HCT116 (cell line): ENCODE measurements at regions not wholly inside any gene's neighbourhood (a gene's known extent, or its start where the extent isn't known, plus 50 kb on each side); places are given as distances from the start of the nearest gene placed in this dataset.

Experiments used
- ATAC-seq: fragments of 200-7000 bp; cut with Tn5 transposase; 2 replicates; pipeline ENCODE4 v1.9.1; 2020; ENCODE audit warnings: mild to moderate bottlenecking, moderate library complexity
- BruUV-seq: library from RNA; stranded (reverse); fragments of 400-500 nt; replicated peaks from 2 replicates; lab custom pipeline; 2021; lab: Mats Ljungman, UMichigan
- CTCF ChIA-PET: fragments of 300-600 bp; sonication (Branson Sonifier 250); formaldehyde crosslinking; loops from one replicate; lab custom pipeline; 2021; ENCODE audit warnings: antibody characterized with exemption; lab: Charles Lee
- POLR2A ChIA-PET: fragments of 300-600, 350-600 bp; sonication (Branson Sonifier 250); formaldehyde crosslinking; loops from one replicate; lab custom pipeline; 2021; ENCODE audit warnings: antibody characterized with exemption; lab: Charles Lee
- RAD21 ChIA-PET, 2 experiments: fragments of 300-600 bp; sonication (Branson Sonifier 250); formaldehyde crosslinking; loops; one replicate each; lab custom pipeline; 2023; ENCODE audit warnings: low total read pairs in 2 of 2; ENCODE audit not compliant: uncharacterized antibody in 2 of 2, unreplicated experiment in 2 of 2, low non-redundant PET in 1 of 2; lab: Charles Lee
- DNase-seq: peaks from one replicate; pipeline ENCODE4 v3.0.0-alpha.2; 2010; ENCODE audit warnings: low read depth, low spot score
- H2AFZ ChIP-seq: fragments of 200-600 bp; shearing (Covaris generic), sonication (generic); 2 replicates; pipeline ENCODE4 v1.6.1; 2017; ENCODE audit warnings: low read depth, mixed run types, mixed read lengths, antibody characterized with exemption, low read length; ENCODE audit not compliant: poor library complexity, severe bottlenecking
- H3K27ac ChIP-seq: 2 replicates; pipeline ENCODE4 v1.5.1; 2012; ENCODE audit warnings: low read depth, low read length
- H3K27me3 ChIP-seq: fragments of 200-600 bp; sonication (generic); 2 replicates; pipeline ENCODE4 v1.6.1; 2016; ENCODE audit warnings: mixed run types, low read length, mixed read lengths; ENCODE audit not compliant: insufficient read depth
- H3K36me3 ChIP-seq, 2 experiments: fragments of 200-500 bp in 1 of 2; fragments of 200-600 bp in 1 of 2; sonication (Bioruptor generic) in 1 of 2; sonication (generic) in 1 of 2; 2 replicates each; pipeline versions ENCODE4 v1.5.1 to v1.6.1; 2014 to 2016; ENCODE audit warnings: low read length in 2 of 2, inconsistent platforms in 1 of 2, mixed read lengths in 1 of 2, mixed run types in 1 of 2; ENCODE audit not compliant: insufficient read depth in 2 of 2, control insufficient read depth in 1 of 2
- H3K4me1 ChIP-seq, 2 experiments: fragments of 200-600 bp in 1 of 2; sonication (generic) in 1 of 2; 2 replicates each; pipeline versions ENCODE4 v1.5.1 to v1.6.1; 2012 to 2017; ENCODE audit warnings: low read length in 2 of 2, inconsistent platforms in 1 of 2, mild to moderate bottlenecking in 1 of 2, mixed read lengths in 1 of 2, mixed run types in 1 of 2, moderate library complexity in 1 of 2; ENCODE audit not compliant: insufficient read depth in 2 of 2, control insufficient read depth in 1 of 2
- H3K4me2 ChIP-seq: fragments of 200-600 bp; sonication (generic); 2 replicates; pipeline ENCODE4 v1.6.1; 2017; ENCODE audit warnings: mixed run types, low read length, mixed read lengths
- H3K4me3 ChIP-seq, 2 experiments: fragments of 200-600 bp in 1 of 2; sonication (generic) in 1 of 2; replicated peaks in 1 of 2; 2 replicates each; pipeline ENCODE4 v1.5.1; 2011 to 2016; ENCODE audit warnings: low read length in 2 of 2, control low read depth in 1 of 2, low read depth in 1 of 2, mild to moderate bottlenecking in 1 of 2, mixed read lengths in 1 of 2, mixed run types in 1 of 2
- H3K79me2 ChIP-seq: fragments of 200-600 bp; sonication (generic); 2 replicates; pipeline ENCODE4 v1.6.1; 2017; ENCODE audit warnings: mild to moderate bottlenecking, mixed run types, low read length, moderate library complexity, mixed read lengths; ENCODE audit not compliant: insufficient read depth
- H3K9ac ChIP-seq: fragments of 200-600 bp; sonication (generic); 2 replicates; pipeline ENCODE4 v1.6.1; 2016; ENCODE audit warnings: low read length, mixed read lengths
- H3K9me2 ChIP-seq: fragments of 200-600 bp; sonication (generic), shearing (Covaris generic); 2 replicates; pipeline ENCODE4 v1.6.1; 2017; ENCODE audit warnings: mixed run types, mild to moderate bottlenecking, moderate library complexity; ENCODE audit not compliant: insufficient read depth
- H3K9me3 ChIP-seq, 2 experiments: fragments of 200-500 bp in 1 of 2; fragments of 200-600 bp in 1 of 2; sonication (Bioruptor generic) in 1 of 2; sonication (generic) in 1 of 2; 2 replicates each; pipeline ENCODE4 v1.6.1; 2014 to 2017; ENCODE audit warnings: low read length in 2 of 2, mixed read lengths in 2 of 2, inconsistent platforms in 1 of 2, low read depth in 1 of 2, mild to moderate bottlenecking in 1 of 2, mixed run types in 1 of 2, moderate library complexity in 1 of 2; ENCODE audit not compliant: control insufficient read depth in 1 of 2, insufficient read depth in 1 of 2
- H4K20me1 ChIP-seq: fragments of 200-600 bp; sonication (generic), shearing (Covaris generic); 2 replicates; pipeline ENCODE4 v1.6.1; 2017; ENCODE audit warnings: mixed run types, mild to moderate bottlenecking, moderate library complexity; ENCODE audit not compliant: insufficient read depth
- CTCF ChIP-seq, 3 experiments: fragments of 200-600 bp in 1 of 3; sonication (generic) in 1 of 3; IDR thresholded peaks in 2 of 3; conservative IDR thresholded peaks in 1 of 3; 2 replicates each; pipeline ENCODE4 v1.5.1; 2012 to 2017; ENCODE audit warnings: low read depth in 2 of 3, low read length in 2 of 3, antibody characterized with exemption in 1 of 3, borderline replicate concordance in 1 of 3, control low read depth in 1 of 3, mild to moderate bottlenecking in 1 of 3, mixed read lengths in 1 of 3, mixed run types in 1 of 3, moderate library complexity in 1 of 3; ENCODE audit not compliant: insufficient read depth in 1 of 3
- FOSL1 ChIP-seq: IDR thresholded peaks from 2 replicates; pipeline ENCODE4 v1.6.1; 2012; ENCODE audit warnings: low read depth
- RAD21 ChIP-seq: IDR thresholded peaks from 2 replicates; pipeline ENCODE4 v1.6.1; 2012; ENCODE audit warnings: low read depth, mild to moderate bottlenecking
- ZNF274 ChIP-seq: fragments of 200-500 bp; sonication (Bioruptor generic); IDR thresholded peaks from 2 replicates; pipeline ENCODE4 v1.6.1; 2014; ENCODE audit warnings: mild to moderate bottlenecking, low read depth, low read length, inconsistent platforms
- intact Hi-C: fragments of 100-400 bp; cut with micrococcal nuclease; formaldehyde crosslinking; loops from 2 replicates; pipeline ENCODE4 v1.10.0; 2022
- TF ChIP-seq, protein P1 (sequence below): IDR thresholded peaks from 2 replicates; pipeline ENCODE4 v1.6.1; 2012

- H3K79me2 ChIP-seq: no peaks in the 10 kb centered on the region
- ChIA-PET RAD21 (no interaction called here), POLR2A (no interaction called here), CTCF (no interaction called here)
- H3K4me1 ChIP-seq: peaks cover 0 to 25% of the 10 kb centered on the region in 2 experiments; a peak in 3 of 4 replicates
- peak overlapping the region; percentile 58 for H2AFZ ChIP-seq
- H3K9me3 ChIP-seq: no peaks in the 10 kb centered on the region
- no peak overlapping the region for H3K9ac ChIP-seq
- BruUV-seq: no TSS peak
- H3K27me3 ChIP-seq: no peaks in the 10 kb centered on the region
- intact Hi-C loops: loop anchor here (5.0 kb wide), 1 partner anchor 433 kb away; no protein-coding TSS in a partner anchor
- DNase-seq: no peak
- TF ChIP-seq FOSL1 (0 out of 2 replicates have a peak, but pooled peaks have one; percentile 10), ZNF274 (no peak)
- peak overlapping the region; percentile 27; the same call in 1 of the 2 replicates for H3K4me2 ChIP-seq
- no peak for ATAC-seq
- no peaks in the 10 kb centered on the region for H3K36me3 ChIP-seq
- no peaks in the 10 kb centered on the region for H3K9me2 ChIP-seq
- no peak overlapping the region for H3K27ac ChIP-seq
- no peaks in the 10 kb centered on the region for H4K20me1 ChIP-seq
- no peak overlapping the region for H3K4me3 ChIP-seq
Measured at GRCh38 chr3:106120356-106120755, 251.5 kb upstream of the CBLB start.

DNA sequence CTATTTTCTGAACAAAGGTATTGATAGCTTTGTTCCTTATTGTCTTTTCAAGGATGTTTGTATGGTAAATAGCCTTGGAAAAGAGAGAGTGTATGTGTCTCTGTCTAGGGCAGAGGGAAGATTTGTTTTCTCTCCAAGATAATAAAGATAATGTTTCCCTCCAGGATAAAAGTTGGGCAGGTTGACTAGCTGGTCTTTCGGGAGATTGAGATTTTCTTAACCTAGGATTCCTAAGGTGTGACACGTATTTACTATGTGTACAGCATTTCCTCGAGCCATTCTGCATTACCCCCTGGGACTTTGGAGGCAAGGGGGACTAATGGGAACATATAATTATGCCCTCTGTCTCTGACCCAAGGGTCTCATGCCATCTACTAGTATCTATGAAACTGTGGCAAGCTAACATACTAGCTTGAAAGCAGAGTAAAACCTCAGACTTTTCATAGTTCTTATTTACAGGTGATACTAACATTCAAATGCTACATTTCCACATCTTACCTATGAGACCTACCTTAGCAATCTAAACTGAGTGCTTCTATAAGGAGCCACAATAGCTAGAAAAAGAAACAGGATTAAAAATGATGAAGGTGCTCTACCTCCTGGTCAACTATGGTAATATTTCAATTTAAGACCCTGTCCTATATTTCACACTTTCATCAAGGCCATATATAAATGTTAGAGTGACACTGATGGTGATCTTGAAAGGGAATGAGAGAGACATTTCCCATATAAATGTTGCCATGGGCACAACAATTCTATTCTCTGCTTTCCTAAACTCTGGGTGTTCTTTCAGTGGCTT is 252.9 kb upstream of the CBLB start:
- Histone ChIP-seq H2AFZ (no peak overlapping the region), H3K4me2 (no peak overlapping the region), H3K27ac (no peak overlapping the region)
- RAD21 ChIA-PET: no interaction called here
- TF ChIP-seq, protein P1, sequence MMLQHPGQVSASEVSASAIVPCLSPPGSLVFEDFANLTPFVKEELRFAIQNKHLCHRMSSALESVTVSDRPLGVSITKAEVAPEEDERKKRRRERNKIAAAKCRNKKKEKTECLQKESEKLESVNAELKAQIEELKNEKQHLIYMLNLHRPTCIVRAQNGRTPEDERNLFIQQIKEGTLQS: no peak
- TF ChIP-seq RAD21 (0 out of 2 replicates have a peak, but pooled peaks have one; percentile 29), CTCF (IDR thresholded peaks at IDR 0.05 in 2 of 3, conservative IDR thresholded peaks at IDR 0.05 in 1 of 3; ENCODE audit: borderline replicate concordance in 1 of 3, insufficient read depth in 1 of 3, low read depth in 2 of 3, low read length in 2 of 3) (0 out of 6 replicates have a peak, but pooled peaks of 1 of the 3 experiments have one; percentile 9)
- TF ChIP-seq, all 23 proteins: peak for 2
- ChIA-PET CTCF (interaction anchor here (0.8 kb wide), 1 partner anchor 433 kb away, joined by 4 read pairs; no protein-coding TSS in a partner anchor), POLR2A (no interaction called here)
- no peak for DNase-seq
- BruUV-seq: no TSS peak
- Histone ChIP-seq H3K79me2 (no peaks in the 10 kb centered on the region), H3K9me2 (no peaks in the 10 kb centered on the region), H4K20me1 (no peaks in the 10 kb centered on the region), H3K4me1 (peaks cover 0 to 25% of the 10 kb centered on the region in 2 experiments; a peak in 3 of 4 replicates), H3K4me3 (no peak overlapping the region), H3K36me3 (no peaks in the 10 kb centered on the region), H3K9me3 (no peaks in the 10 kb centered on the region), H3K9ac (no peak overlapping the region), H3K27me3 (no peaks in the 10 kb centered on the region)
- intact Hi-C loops: loop anchor here (5.0 kb wide), 1 partner anchor 434 kb away; no protein-coding TSS in a partner anchor
- ATAC-seq: no peak
